BLaER1 treated with 17β-estradiol and CSF1 and Interleukin-3, amounts not matched to agents 10 nM and 100 nM (cell line): ENCODE measurements at regions not wholly inside any gene's neighbourhood (a gene's known extent, or its start where the extent isn't known, plus 50 kb on each side); places are given as distances from the start of the nearest gene placed in this dataset.

ENCODE experiments used
- H3K27ac ChIP-seq, 11 experiments: shearing (Covaris generic); formaldehyde crosslinking; 2 replicates each; pipeline ENCODE4 v1.8.1; 2022
- H3K27me3 ChIP-seq, 11 experiments: shearing (Covaris generic); formaldehyde crosslinking; 2 replicates each; pipeline ENCODE4 v1.8.1; 2022
- H3K36me3 ChIP-seq, 11 experiments: shearing (Covaris generic); formaldehyde crosslinking; 2 replicates each; pipeline ENCODE4 v1.8.1; 2022
- H3K4me1 ChIP-seq, 10 experiments: shearing (Covaris generic); formaldehyde crosslinking; 2 replicates each; pipeline ENCODE4 v1.8.1; 2022
- H3K4me2 ChIP-seq, 11 experiments: shearing (Covaris generic); formaldehyde crosslinking; 2 replicates each; pipeline ENCODE4 v1.8.1; 2022
- H3K4me3 ChIP-seq, 10 experiments: shearing (Covaris generic); formaldehyde crosslinking; 2 replicates each; pipeline ENCODE4 v1.8.1; 2022
- H3K9ac ChIP-seq, 11 experiments: shearing (Covaris generic); formaldehyde crosslinking; 2 replicates each; pipeline ENCODE4 v1.8.1; 2022
- H3K9me3 ChIP-seq, 11 experiments: shearing (Covaris generic); formaldehyde crosslinking; replicated peaks in 1 of 11; 2 replicates each; pipeline ENCODE4 v1.8.1; 2022
- H4K20me1 ChIP-seq, 11 experiments: shearing (Covaris generic); formaldehyde crosslinking; 2 replicates each; pipeline ENCODE4 v1.8.1; 2022
- Cebpa-rat ChIP-seq, 11 experiments: shearing (Covaris generic); IDR thresholded peaks; 2 replicates each; pipeline ENCODE4 v1.8.1; 2022

DNA sequence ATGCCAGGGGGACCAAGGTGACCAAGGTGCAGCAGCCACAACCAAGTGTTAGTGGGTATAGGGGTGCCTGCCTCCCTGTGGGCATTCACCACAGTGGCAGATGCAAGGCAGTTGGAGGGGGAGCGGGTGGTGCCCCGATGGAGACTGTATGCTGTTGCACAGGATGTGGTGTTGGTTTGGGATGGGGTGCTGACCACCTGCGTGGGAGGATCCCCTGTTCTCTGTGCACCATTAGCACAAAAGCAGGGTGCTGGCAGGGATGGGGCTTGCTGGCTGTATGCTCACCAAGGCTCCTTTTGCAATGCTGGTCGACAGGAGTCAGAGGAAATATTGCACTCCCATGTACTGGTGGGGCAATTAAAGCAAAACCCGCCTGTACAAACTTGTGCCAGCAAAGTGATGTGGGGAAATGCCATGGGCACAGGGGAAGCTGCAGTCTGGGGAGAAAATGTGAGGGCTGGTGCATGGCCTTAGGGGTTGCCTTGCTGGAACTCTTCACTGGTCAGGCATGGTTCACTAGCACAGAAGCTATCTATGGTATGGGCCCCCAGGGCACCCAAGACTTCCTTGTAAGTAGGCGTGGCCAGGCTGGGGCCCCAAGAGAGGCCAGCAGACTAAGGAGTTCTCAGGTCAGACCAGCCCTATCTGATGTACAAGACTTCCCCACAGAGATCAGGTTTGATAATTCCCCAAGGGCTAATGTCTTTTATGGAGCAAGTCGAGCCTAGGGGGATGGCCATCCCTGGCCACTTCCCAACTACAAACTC lies 51.9 kb upstream of the GNAT3 start:
- Histone ChIP-seq H4K20me1 (no peaks in the 10 kb centered on the region), H3K9me3 (peaks cover 2 to 51% (median 25%) of the 10 kb centered on the region in 11 experiments; a peak in 18 of 22 replicates), H3K4me2 (no peak overlapping the region), H3K27me3 (no peaks in the 10 kb centered on the region), H3K27ac (no peak overlapping the region), H3K36me3 (no peaks in the 10 kb centered on the region), H3K4me3 (no peak overlapping the region), H3K9ac (no peak overlapping the region), H3K4me1 (no peaks in the 10 kb centered on the region)
- TF ChIP-seq Cebpa-rat (IDR thresholded peaks at IDR 0.05) = no peak

DNA sequence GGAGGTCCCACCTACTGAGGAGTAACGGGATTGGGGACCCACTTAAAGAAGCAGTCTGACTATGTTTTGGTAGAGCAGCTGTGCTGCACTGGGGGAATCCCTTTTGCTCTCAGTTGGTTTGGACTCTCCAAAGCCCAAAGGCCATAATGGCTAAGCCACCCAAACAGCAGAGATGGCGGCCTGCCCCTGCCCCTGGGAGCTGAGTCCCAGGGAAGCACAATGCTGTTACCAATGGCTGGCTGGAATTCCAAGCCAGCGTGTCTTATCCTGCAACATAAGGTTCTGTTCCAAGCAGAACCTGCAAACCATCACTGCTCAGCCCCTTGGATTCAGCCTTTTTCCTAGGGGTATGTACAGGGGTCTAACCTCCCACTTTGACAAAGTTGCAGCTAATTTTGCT lies 53.7 kb upstream of the GNAT3 start:
- peaks cover 0 to 33% (median 19%) of the 10 kb centered on the region in 11 experiments; a peak in 17 of 22 replicates for H3K9me3 ChIP-seq
- H4K20me1 ChIP-seq = no peaks in the 10 kb centered on the region
- no peak overlapping the region for H3K9ac ChIP-seq
- H3K36me3 ChIP-seq = no peaks in the 10 kb centered on the region
- no peaks in the 10 kb centered on the region for H3K27me3 ChIP-seq
- no peaks in the 10 kb centered on the region for H3K4me1 ChIP-seq
- H3K27ac ChIP-seq = no peak overlapping the region
- H3K4me3 ChIP-seq = no peak overlapping the region
- no peak for TF ChIP-seq Cebpa-rat (IDR thresholded peaks at IDR 0.05)
- no peak overlapping the region for H3K4me2 ChIP-seq

DNA sequence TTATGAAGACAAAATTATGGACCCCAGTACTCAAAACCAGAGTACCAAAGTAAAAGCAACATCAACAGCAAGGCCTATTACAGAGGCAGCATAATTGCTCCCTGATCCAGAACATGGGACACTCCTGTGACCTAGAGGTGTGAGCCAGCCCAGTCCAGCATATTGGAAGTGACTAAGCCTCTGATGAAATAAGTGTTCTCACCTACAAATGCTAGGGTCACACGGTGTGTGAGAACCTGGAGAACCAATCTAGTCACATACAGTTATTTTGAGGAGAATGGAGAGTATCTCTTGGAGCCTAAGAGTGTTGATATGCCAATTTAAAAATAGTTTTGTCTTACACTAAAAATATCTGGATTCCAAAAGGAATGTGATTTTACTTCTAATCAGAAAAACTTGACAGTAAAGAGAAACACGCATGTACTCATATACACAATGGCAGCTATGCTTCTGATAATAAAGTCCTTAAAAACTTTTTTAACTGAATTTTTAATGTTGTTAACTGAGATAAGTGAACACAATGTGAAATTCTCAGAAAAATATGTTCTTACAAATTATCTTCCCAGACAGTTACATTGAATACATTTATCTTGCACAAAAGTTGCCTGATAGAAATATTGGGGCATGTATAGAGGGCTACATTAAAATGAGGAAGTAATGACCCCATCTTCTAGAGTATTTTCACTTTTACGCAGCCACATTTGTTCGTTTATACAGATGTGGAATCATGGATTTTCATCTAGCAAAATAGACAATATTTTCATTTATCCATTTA lies 56.8 kb upstream of the CD36 start:
- TF ChIP-seq Cebpa-rat (IDR thresholded peaks at IDR 0.05) = no peak
- Histone ChIP-seq H4K20me1 (no peaks in the 10 kb centered on the region), H3K4me3 (no peak overlapping the region), H3K36me3 (no peaks in the 10 kb centered on the region), H3K9ac (no peak overlapping the region), H3K27me3 (no peaks in the 10 kb centered on the region), H3K27ac (no peak overlapping the region), H3K4me2 (no peak overlapping the region), H3K9me3 (no peaks in the 10 kb centered on the region), H3K4me1 (peaks cover 0 to 17% (median 0%) of the 10 kb centered on the region in 10 experiments; a peak in 6 of 20 replicates)

DNA sequence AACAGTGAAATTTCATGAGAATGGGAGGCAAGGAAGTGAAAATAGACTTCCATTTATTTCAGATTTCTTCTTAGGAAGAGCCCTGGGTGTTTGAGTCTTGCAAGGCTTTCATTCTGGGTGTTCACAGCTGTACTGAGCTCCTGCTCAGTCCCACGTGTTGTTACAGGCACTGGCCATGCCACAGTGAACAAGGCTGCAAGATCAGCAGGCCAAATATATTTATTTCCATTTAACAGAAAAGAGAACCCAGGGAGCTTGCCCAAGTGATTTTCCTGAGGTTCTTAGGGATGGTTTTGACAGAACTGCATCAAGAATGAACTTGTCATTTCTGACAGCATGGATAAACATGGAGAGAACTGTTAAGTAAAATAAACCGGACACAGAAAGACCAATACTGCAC lies 54.5 kb upstream of the CD36 start:
- no peaks in the 10 kb centered on the region for H3K9me3 ChIP-seq
- H3K4me1 ChIP-seq = peaks cover 4 to 17% (median 7%) of the 10 kb centered on the region in 10 experiments; a peak in 17 of 20 replicates
- TF ChIP-seq Cebpa-rat (IDR thresholded peaks at IDR 0.05) = no peak
- H3K36me3 ChIP-seq = no peaks in the 10 kb centered on the region
- peak overlapping the region in 2 of 11 experiments; percentile 25 to 65; a peak in 3 of 22 replicates for H3K4me2 ChIP-seq
- H3K27ac ChIP-seq = no peak overlapping the region
- H3K27me3 ChIP-seq = no peaks in the 10 kb centered on the region
- no peak overlapping the region for H3K4me3 ChIP-seq
- no peaks in the 10 kb centered on the region for H4K20me1 ChIP-seq
- no peak overlapping the region for H3K9ac ChIP-seq

DNA sequence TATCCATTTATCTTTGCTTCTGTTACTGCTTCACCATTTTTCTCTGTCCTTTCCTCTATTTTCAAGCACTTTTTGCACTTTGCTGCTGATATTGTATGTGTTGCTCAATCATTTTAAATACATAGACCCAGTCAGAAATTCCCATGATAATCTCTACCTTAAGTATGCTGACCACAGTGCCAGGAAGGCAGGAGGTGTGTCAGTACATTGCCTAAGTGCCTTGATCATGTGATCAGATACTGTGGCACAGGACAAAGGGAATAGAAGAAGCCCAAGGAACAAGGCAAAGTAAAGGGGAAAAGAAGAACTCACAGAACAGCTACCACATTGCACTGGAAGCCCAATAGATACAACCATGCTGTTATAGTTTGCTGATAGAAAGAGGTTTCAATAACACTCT lies 53.7 kb upstream of the CD36 start:
- Histone ChIP-seq H3K27ac (no peak overlapping the region), H3K4me3 (no peak overlapping the region), H3K27me3 (no peaks in the 10 kb centered on the region), H3K4me2 (peak overlapping the region in 3 of 11 experiments; percentile 17 to 59 (median 50); a peak in 5 of 22 replicates), H3K36me3 (no peaks in the 10 kb centered on the region), H4K20me1 (no peaks in the 10 kb centered on the region), H3K9me3 (no peaks in the 10 kb centered on the region), H3K9ac (no peak overlapping the region), H3K4me1 (peaks cover 8 to 26% (median 16%) of the 10 kb centered on the region in 10 experiments; a peak in 19 of 20 replicates)
- TF ChIP-seq Cebpa-rat (IDR thresholded peaks at IDR 0.05) = no peak

DNA sequence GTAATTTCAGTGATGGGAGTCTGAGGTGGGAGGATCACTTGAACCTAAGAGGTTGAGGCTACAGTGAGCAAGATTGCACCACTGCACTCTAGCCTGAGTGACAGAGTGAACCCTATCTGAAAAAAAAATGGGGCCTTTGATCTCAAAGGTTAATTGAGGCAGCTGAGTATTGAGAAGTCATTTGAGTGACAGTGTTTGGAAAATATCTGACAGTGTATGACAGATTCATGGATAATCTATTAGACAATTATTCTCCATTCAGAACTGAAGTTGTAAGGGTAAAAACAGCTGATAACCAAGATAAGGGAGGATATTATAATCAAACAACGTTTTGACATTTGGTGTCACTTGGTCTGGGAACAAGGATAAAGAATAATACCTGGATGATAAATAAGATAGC lies 50.9 kb upstream of the CD36 start:
- no peak for TF ChIP-seq Cebpa-rat (IDR thresholded peaks at IDR 0.05)
- Histone ChIP-seq H3K9me3 (no peaks in the 10 kb centered on the region), H3K4me2 (no peak overlapping the region), H3K4me3 (no peak overlapping the region), H3K4me1 (peaks cover 13 to 46% (median 34%) of the 10 kb centered on the region in 10 experiments), H4K20me1 (no peaks in the 10 kb centered on the region), H3K27me3 (no peaks in the 10 kb centered on the region), H3K9ac (no peak overlapping the region), H3K36me3 (no peaks in the 10 kb centered on the region), H3K27ac (no peak overlapping the region)

DNA sequence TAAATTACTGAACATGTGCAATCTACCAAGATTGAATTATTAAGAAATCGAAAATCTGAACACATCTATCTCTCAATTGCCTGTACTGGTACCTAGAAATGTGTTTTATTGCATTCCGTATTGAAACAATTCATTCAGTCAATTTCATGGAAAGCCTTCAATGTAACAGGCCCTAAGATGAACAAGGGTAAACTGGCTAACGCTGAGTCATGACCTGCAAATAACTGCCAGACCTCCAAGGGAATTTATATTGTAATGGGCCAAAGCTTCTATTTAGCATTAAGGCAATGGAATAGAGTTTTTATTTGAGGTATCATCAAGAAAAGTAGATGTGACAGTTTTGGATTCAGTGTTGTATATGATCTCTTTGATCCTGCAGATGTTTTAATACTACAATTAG lies 49.9 kb upstream of the CD36 start:
- H4K20me1 ChIP-seq = no peaks in the 10 kb centered on the region
- H3K4me3 ChIP-seq = no peak overlapping the region
- peak overlapping the region in 8 of 11 experiments; percentile 8 to 67 (median 33); a peak in 10 of 22 replicates for H3K4me2 ChIP-seq
- H3K9ac ChIP-seq = no peak overlapping the region
- peaks cover 13 to 46% (median 34%) of the 10 kb centered on the region in 10 experiments for H3K4me1 ChIP-seq
- no peak for TF ChIP-seq Cebpa-rat (IDR thresholded peaks at IDR 0.05)
- H3K27ac ChIP-seq = peak overlapping the region in 4 of 11 experiments; percentile 49 to 57 (median 52); a peak in 4 of 22 replicates
- H3K27me3 ChIP-seq = no peaks in the 10 kb centered on the region
- H3K36me3 ChIP-seq = no peaks in the 10 kb centered on the region
- H3K9me3 ChIP-seq = no peaks in the 10 kb centered on the region
